Endothelial cell of hepatic sinusoid (primary cell): ENCODE measurements at regions not wholly inside any gene's neighbourhood (a gene's known extent, or its start where the extent isn't known, plus 50 kb on each side); places are given as distances from the start of the nearest gene placed in this dataset.

Experiments
- in situ Hi-C: cut with HindIII; loops from 2 replicates; pipeline ENCODE4 v1.10.0; 2017; ENCODE audit warnings: low sequenced_read_pairs

- in situ Hi-C loops, result no loop called here
Observed at GRCh38 chr9:120030847-120031246, 549.1 kb downstream of the CDK5RAP2 start.

GRCh38 chr9:120018550-120018949, 561.4 kb downstream of the CDK5RAP2 start:
- in situ Hi-C loops, result no loop called here

GRCh38 chr9:120018037-120018436, 561.9 kb downstream of the CDK5RAP2 start:
- in situ Hi-C loops, result no loop called here

- in situ Hi-C loops, result no loop called here
Observed at GRCh38 chr9:120016231-120016630, 563.7 kb downstream of the CDK5RAP2 start.

- in situ Hi-C loops, result no loop called here
Observed at GRCh38 chr9:120014796-120015195, 565.2 kb downstream of the CDK5RAP2 start.

- in situ Hi-C loops, result no loop called here
Observed at GRCh38 chr9:120009856-120010255, 570.1 kb downstream of the CDK5RAP2 start.

- in situ Hi-C loops, result loop anchor here (5.0 kb wide), 1 partner anchor 41 kb away; no protein-coding TSS in a partner anchor
Observed at GRCh38 chr9:120001536-120001935, 578.4 kb downstream of the CDK5RAP2 start.

- in situ Hi-C loops, result no loop called here
Observed at GRCh38 chr9:119998614-119999013, 581.4 kb downstream of the CDK5RAP2 start.

- in situ Hi-C loops, result no loop called here
Observed at GRCh38 chr9:119991797-119992196, 588.2 kb downstream of the CDK5RAP2 start.

GRCh38 chr9:119986713-119987112, 593.3 kb downstream of the CDK5RAP2 start:
- in situ Hi-C loops, result no loop called here

- in situ Hi-C loops, result no loop called here
Observed at GRCh38 chr9:119986205-119986604, 593.8 kb downstream of the CDK5RAP2 start.

- in situ Hi-C loops, result no loop called here
Observed at GRCh38 chr9:119974026-119974425, 604.8 kb upstream of the BRINP1 start.

- in situ Hi-C loops, result no loop called here
Observed at GRCh38 chr9:119968836-119969707, 599.8 kb upstream of the BRINP1 start.

GRCh38 chr9:119967867-119968535, 598.8 kb upstream of the BRINP1 start:
- in situ Hi-C loops, result no loop called here

- in situ Hi-C loops, result no loop called here
Observed at GRCh38 chr9:119963798-119964372, 594.6 kb upstream of the BRINP1 start.

- in situ Hi-C loops, result no loop called here
Observed at GRCh38 chr9:119963258-119963797, 594.1 kb upstream of the BRINP1 start.

GRCh38 chr9:119961774-119962424, 592.7 kb upstream of the BRINP1 start:
- in situ Hi-C loops, result no loop called here

GRCh38 chr9:119959846-119960545, 590.8 kb upstream of the BRINP1 start:
- in situ Hi-C loops, result no loop called here

GRCh38 chr9:119956111-119956510, 586.9 kb upstream of the BRINP1 start:
- in situ Hi-C loops, result no loop called here

GRCh38 chr9:119955276-119955675, 586.0 kb upstream of the BRINP1 start:
- in situ Hi-C loops, result no loop called here
